CD4-positive, alpha-beta T cell treated with Interleukin-15 for 4 hours (primary cell): ENCODE measurements at regions not wholly inside any gene's neighbourhood (a gene's known extent, or its start where the extent isn't known, plus 50 kb on each side); places are given as distances from the start of the nearest gene placed in this dataset.

Experiments used
- DNase-seq: peaks from one replicate; pipeline ENCODE4 v3.0.0-alpha.2; 2020; ENCODE audit warnings: low spot score

DNA sequence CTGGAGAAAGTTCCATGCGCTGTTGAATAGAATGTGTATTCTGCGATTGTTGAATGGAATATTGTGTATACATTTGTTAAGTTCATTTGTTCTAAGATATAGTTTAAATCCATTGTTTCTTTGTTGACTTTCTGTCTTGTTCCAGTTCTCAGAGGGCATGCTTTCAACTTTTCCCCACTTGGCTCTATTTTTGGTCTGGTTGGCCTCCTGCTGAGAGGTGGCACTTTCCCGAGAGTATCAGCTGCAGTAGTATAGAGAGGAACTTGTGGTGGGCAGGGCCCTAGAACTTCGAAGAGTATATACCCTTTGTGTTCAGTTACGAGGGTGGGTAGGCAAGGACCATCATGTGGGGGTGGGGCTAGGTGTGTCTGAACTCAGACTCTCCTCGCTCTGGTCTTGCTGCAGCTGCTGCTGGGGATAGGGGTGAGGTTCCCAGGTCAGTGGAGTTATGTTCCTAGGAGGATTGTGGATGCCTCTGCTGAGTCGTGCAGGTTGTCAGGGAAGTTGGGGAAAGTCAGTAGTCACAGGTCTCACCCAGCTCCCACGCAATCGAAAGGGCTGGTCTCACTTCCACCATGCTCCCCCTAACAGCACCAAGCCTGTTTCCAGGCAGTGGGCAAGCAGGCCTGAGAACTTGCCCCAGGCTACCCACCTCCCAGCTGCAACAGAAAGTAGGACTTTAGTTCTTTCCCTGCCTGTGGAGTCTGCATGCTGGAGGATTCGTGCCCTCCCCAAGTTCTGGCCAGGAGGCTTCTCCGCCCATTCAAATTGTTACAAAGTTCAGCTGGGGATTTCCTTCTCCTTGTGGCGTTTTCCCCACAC lies 118.9 kb upstream of the SSTR4 start:
- DNase-seq = no peak

DNA sequence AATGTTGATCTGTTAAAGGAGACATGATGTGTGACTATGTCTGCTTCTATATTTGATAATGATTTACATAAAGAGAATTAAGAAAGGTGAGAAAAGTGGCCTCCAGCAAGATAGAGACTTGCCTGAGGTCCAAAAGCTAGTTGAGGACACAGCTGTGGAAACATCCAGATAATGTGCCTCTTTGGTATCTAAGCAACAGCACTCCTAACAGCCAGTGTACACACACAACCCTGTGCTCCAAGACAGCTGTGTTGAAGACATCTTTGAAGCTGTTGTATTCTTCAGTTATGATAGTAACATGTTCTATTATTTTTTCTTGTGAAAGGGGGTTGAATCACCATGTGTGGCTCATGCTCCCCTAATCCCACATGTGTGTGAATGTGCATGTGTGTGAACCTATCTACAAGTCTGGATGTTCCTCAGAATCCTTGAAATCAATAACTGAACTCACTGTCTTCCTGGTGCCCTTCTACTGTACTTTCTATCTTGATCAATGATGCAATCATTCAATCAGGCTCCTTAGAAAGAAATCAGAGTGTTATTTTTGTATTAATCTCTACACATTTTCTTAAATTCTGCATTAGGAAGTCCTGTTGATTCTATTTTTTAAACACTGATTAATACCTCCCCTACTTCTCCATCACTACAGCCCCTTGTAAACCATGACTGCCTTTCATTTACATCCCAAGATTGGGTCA lies 116.7 kb upstream of the SSTR4 start:
- DNase-seq = no peak

DNA sequence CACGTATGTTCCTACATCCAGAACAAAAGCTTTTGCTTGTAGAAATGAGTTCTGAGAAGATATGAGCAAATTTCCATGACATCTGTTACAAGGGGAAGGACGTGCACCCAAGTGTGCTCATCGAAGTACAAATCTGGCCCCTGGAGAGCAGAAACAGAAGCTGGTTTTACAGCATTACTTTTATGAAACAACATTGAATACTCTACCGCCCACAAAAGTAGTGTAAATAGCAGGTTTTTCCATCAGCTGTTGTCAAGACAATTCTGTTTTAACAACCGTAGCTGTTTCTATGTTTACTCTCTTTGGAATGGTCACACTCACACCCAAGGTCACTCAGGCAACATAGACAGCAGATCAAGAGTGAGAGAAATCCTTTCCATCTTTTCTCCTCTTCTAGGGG lies 114.2 kb upstream of the SSTR4 start:
- DNase-seq = no peak

DNA sequence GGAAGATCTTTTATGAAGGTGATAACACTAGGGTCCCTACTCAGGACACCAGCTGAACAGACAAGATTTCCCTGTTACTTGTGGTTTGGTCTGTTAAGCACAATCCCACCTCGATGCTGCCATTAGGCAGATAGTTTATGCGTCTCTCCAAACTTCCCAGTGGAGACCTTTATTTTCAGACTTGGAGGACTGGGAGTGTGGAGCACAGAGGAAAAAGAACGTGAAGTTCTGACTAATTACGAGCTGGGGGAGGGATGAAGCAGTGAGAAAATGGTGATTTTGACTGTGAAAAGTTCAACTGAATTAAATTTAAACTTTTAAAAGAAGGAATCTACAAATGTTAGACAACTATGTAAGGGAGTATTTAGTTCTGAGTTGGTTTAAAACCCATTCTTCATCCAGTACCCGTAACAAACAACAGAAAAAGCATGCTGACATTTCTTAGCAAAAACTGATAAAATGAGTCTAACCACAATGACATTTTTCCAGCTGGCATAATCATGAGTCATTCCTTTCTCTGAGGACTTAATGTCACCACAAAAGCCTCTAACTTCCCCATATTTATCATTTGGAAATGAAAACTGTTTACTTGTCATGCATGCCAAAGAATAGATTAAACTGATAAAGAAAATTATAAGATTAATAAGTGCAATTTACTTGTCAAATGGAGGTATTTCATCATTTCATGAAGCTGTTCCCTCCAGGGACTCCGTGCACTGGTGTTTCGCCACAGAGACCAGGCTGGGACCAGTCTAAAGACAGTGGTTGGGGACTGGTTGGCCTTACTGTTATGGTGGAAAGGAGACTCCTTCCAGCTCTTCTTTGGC lies 113.3 kb upstream of the SSTR4 start:
- DNase-seq = no peak

DNA sequence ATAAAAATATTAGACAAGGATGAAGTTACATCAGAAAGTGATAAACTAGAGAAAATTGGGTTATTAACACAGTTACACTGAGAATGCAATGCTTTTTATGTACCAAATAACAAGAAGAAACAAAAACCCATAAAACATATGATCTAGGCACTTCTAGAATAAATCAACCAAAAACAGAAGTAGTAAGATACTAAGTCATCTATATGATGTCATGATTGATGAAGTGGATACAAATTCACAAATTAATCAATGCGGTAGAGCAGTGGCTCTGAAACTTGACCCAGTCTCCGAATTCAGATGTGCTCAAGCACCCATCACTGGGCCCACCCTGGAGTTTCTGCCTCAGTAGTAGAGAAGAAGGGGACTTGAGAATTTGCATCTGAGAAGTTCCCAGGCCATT lies 112.1 kb upstream of the SSTR4 start:
- no peak for DNase-seq

DNA sequence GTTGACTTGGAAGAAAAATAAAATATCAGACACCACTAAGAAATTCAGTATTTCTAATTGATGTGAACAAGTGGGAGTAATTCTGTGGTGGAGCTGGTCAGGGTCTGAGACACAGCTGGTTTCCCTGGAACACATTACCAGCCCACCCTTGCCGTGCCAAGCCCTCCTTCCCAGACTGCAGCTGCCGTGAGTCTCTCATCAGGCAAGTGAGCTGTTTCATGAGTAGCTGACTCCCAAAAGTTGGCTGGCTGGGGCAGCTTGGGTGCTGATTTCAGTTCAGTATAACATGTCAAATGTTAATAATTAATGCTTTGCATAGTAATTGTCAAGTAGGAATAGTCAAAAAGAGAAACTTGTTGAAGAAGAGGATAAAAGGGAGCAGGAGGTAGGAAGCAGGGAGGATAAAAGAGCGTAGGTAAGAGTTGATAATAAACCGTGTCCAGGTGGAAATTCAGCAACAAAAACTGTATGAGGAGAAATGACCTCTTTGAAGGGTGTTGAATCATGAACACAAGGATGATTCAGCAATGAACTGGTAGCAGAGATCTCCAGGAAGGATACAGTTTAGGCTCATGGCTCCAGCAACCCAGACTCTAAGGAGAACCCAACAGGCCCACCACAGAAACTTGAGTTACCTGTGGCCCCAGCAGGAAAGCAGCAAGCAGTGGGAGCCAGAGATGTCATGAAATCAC lies 110.9 kb upstream of the SSTR4 start:
- no peak for DNase-seq

DNA sequence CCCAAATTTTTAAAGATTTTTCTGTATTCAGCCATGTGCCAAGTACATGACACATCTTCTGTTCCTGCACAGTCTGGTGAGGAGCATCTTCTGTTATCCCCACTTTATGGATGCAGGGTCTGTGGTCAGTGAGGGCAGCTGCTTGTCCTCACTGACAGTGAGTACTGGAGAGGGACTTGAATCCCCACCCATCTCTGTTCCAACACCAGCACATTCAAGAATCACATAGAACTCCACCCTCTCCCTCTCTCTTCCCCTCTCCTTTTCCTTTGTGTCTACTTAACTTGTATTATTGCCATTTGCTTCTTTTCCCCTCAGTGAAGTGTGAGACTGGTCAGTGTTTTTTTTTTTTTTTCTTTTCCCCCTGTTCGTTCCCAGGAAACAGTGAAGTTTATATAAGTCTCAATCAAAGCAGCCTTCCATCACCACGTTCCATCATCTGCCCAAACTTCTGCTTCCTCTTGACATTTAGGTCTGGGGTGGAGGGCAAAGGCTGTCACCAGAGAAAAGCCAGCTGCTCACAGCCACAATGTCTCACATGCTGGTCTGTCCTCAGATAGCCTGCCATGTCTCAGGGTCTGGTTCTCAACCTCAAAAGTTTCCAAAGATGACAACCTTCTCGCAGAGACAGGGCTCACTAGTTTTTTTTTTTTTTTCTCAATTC lies 110.0 kb upstream of the SSTR4 start:
- no peak for DNase-seq

DNA sequence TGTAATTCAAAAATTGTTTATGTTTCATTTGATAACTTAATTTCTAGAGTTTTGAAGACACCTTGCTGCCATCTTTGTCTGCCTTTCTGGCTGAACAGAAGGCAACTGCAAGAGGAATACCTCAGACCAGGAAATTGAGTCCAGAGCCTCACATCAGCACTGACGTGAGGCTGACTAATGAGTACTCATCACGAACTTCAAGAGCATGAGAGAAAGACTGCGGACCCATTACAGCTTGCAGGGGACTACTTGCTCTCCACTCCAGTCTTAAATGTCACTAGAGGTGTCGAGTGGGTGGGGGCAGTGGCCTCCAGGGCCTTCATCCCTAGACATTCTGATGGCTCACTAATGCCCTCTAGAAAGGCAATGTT lies 109.5 kb upstream of the SSTR4 start:
- no peak for DNase-seq

DNA sequence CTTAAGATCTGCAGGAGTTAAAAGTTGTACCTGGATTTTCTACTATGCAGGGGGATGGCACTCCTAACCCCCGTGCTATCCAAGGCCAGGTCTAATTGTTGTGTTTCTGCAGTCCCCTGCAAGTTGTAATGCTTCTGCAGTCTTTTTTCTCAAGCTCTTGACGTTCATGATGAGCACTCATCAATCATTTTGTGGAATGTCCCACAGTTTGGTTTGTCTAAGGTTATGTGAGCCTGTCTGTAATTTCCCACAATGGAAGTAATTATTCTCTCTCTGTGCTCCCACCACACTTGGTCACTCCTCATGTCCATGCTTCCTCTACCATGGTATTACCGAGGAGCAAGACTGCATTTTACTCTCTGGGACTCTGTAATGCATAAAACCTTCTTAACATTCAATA lies 107.6 kb upstream of the SSTR4 start:
- DNase-seq = no peak

DNA sequence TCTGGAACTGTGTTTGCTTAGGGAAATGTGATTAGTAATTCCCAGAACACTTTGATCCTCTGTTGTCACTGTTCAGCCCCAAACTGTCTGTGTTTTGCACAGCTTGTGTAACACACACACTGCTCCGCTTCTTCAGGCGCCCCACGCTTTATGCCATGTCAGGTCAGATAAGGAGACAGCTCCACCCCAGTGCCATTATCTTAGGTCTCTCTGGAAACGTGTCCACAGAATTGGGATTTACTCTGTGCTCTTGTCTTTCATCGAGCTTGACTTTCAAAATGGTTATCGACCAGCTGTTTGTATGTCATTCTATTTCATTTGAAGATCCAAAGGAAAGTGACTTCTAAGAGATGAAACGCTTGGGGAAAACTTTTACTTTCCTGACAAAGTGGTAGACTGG lies 106.4 kb upstream of the SSTR4 start:
- no peak for DNase-seq

DNA sequence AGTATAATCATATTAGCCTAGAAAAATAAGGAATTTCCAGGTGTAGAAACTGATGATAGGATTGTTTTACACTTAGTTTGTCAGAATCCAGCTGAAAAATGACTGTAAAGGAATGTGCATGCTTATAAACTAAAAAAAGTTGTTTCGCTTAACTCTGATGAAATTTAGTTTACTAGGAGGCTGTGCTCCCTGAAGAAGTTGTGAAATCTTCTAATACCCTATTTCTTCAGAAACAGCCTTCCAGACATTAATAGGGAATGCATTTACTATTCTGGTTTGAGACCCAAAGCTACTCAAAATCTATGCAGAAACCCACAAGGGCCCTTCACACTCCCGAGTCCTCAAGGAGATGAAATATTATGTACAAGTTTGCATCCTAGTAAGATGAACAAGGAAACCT lies 105.5 kb upstream of the SSTR4 start:
- no peak for DNase-seq

DNA sequence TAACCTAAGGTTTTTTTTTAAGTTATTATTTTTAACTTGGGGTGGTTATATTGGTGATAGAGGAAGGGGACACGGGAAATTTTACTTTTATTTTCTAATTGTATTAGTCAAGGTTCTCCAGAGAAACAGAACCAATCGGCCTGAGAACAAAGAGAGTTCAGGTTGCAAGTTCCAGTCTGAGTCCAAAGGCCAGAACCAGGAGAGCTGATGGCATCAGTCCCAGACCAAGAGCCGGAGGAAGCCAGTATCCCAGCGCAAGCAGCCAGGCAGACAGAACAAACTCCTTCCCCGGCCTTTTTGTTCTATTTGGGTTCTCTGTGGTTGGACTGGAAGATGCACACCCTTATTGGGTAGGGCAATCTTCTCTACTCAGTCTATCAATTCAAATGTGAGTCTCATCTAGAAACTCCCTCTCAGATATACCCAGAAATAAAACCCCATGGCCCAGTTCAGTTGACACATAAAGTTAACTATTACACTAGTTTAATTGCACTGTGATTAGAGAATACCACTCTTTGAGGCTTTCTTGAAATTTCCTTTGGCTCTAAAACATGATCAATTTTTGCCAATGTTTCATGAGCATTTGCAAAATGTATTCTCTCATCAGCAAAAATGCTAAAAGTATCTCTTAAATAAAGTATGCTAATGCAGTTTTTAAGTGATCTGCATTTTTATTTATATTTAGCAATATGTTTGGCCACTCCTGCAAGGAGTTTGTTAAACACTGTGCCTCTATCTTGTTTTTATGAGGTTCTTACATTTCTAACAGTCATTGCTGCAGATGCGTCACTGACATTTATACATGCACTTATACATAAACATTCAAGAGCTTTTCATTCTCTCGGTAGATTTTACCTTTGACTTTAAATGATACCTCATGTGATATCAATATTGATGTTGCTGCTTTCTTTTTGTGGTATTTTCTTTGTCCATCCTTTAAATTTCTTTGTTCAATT lies 103.2 kb upstream of the SSTR4 start:
- DNase-seq = no peak

DNA sequence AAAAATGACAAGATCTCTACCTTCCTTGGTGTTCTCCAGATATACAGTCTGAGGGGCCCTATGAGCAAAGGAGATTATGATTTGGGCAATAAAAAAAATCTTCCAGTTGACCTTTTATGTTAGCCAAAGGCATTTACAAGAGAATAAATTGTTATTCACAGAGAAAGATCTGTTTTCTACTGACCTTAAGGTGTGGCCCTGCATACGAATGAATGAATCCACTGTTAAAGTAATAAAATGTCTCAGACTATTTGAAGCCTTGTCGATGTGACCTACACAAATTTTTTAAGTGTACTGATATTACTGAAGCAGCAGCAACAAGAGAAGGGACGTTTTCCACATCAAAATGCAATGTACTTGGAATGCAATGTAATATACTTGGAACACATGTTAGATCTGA lies 95.9 kb upstream of the SSTR4 start:
- no peak for DNase-seq

DNA sequence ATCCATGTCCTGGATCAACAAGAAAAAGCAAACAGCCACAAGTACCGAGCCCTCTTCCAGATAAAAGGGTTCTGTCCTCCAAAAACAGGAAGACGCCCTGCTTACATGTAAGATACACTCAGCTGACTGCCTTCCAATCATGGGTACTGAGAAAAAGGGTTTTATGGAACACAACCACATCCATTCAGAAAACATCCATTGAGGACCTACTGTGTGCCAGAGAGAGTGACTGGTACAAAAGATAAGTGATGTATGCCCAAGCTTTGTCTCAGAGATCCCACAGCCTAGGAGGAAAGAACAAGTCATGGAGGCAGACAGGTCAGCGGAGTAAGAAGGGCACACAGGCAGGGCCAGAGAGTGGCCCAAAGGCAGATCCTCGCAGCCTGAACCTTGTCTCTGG lies 94.8 kb upstream of the SSTR4 start:
- DNase-seq = no peak

DNA sequence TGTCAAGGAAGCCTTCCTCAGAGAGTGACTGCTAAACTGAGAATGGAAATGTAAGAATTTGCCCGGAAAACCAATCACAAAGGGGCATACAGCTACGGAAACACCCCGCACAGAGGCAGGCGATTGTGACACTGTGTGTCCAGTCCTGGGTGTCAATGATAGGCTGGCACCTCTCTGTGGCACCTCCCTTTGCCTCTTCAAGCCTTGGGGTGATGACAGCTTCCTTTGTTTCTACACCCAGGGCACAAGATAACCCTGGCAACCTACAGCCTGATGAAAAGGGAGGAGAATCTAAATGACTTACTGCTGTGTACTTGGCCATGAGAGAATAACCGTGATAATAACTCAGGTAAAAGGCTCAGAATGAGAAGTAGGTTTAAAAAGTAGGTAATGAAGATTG lies 93.6 kb upstream of the SSTR4 start:
- DNase-seq = no peak

DNA sequence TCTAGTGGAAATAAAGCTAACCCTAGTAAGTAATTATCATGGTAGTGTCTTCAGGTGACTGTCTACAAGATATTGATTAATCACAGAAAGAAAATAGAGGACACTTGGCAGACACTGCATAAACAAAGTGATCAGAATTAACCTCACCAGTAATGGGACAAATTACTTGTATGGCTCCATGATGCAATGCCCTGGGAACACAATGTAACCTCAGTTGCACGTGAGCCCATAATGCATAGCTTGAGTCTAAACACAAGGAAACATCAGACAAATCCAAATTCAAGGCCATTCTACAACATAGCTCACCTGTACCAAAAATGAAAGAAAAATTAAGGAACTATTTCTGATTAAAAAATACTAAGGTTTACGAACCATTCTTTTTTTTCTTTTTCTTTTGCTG lies 92.4 kb upstream of the SSTR4 start:
- DNase-seq = no peak

DNA sequence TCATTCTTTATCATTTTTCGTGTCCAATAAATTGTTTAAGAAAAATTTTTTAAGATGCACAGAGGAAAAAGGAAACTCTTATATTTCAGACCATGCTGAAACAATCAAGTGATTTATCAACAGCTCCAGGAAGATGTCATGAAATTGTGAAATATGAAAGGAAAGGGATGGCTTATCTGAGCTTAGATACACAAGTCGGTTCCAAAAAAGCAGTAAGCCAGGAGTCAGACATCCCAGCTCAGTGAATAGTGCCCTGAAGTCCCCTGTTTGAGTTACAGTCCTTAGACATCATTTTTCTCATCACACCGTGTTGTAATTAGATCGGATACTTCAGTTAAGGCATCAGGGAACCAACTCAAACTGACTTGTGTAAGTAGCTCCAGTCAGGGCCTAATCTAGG lies 91.0 kb upstream of the SSTR4 start:
- DNase-seq = no peak

DNA sequence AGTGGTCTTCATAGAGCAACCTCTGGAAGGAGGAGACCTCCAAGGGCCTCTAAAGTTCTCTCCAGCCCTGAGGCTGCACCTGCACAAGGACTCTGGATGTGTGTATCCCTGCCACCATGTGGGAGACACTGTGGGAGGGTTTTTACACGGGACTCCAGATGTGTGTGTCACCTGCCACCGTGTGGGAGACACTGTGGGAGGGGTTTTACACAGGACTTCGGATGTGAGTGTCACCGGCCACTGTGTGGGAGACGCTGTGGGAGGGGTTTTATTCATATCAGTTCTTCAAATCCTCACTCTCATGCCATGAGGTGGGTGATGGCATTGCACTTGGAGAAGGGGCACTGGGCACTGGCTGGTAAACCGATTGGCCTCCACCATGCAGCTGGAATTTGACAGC lies 90.2 kb upstream of the SSTR4 start:
- DNase-seq = no peak

DNA sequence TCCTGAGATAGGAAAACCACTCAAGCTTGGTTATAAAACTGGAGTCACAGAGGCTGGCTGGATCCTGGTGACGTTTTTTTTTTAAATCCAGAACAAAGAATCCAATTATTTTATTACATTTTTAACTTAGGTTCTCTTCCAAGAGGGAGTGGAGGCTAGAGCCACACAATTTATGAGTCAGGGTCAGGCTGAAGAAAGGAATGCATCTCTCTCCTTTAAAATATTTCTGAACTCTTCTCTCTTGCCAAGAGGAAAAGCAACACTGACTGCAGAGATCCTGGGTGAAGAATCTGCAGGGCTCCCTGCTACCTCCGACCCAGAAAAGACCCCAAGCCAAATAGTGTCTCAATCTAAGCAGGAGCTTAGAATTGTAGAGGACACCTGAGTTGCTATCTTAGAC lies 88.5 kb upstream of the SSTR4 start:
- DNase-seq = no peak

DNA sequence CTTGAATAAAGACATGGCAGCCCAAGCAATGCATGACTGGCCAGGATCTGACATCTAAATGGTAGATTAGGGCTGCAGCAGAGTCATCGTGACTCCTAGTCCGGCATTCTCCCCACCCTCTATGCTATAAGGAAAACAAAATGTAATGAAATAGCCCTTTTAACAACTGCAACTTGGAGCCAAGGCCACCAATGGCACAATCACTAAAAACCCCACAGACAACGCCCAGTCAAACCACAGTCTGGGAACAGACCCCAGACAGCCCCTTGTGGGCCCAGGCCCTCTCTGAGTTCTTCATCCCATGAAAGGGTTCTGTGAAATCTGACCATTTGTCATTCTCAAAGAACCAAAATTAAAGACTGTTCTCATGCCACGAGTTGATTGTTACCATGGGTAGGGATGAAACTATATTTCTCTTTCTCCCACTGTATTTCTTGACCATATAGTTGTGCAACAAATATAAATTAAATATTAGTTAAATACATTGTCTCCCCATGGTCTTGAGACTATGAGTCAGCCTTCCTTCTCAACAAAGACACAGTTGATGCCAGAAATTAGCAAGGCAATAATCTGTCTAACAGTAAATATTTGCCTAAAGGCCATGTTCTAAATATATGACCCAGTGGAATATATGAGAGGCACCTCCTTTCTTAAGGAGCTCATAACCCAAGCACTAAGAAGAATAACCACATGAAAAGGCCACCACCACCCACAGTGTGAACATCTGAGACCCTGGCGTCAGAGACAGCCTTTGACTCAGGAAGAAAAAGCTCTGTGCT lies 85.6 kb upstream of the SSTR4 start:
- DNase-seq = no peak
